Calu3 (cell line): ENCODE measurements at regions not wholly inside any gene's neighbourhood (a gene's known extent, or its start where the extent isn't known, plus 50 kb on each side); places are given as distances from the start of the nearest gene placed in this dataset.

Source experiments
- BruUV-seq: library from RNA; stranded (reverse); fragments of 400-500 nt; replicated peaks from 2 replicates; lab custom pipeline; 2021; lab: Mats Ljungman, UMichigan
- CTCF ChIA-PET: fragments of 300-600 bp; sonication (Branson Sonifier 250); formaldehyde crosslinking; loops from one replicate; lab custom pipeline; 2022; ENCODE audit warnings: antibody characterized with exemption; lab: Charles Lee
- DNase-seq: peaks from one replicate; pipeline ENCODE4 v3.0.0; 2022
- H3K27ac Mint-ChIP-seq: one replicate; pipeline ENCODE4 v1.8.0; 2022; ENCODE audit warnings: mixed read lengths; ENCODE audit not compliant: unreplicated experiment
- H3K27me3 Mint-ChIP-seq: one replicate; pipeline ENCODE4 v1.8.0; 2022; ENCODE audit warnings: mixed read lengths; ENCODE audit not compliant: unreplicated experiment
- H3K36me3 Mint-ChIP-seq: one replicate; pipeline ENCODE4 v1.8.0; 2022; ENCODE audit warnings: mild to moderate bottlenecking, moderate library complexity, mixed read lengths; ENCODE audit not compliant: insufficient read depth, unreplicated experiment
- H3K4me1 Mint-ChIP-seq: one replicate; pipeline ENCODE4 v1.8.0; 2022; ENCODE audit warnings: mild to moderate bottlenecking, low read depth, mixed read lengths; ENCODE audit not compliant: unreplicated experiment
- H3K4me3 Mint-ChIP-seq: one replicate; pipeline ENCODE4 v1.8.0; 2022; ENCODE audit warnings: mild to moderate bottlenecking, low read depth, moderate library complexity, mixed read lengths; ENCODE audit not compliant: unreplicated experiment
- H3K9me3 Mint-ChIP-seq: one replicate; pipeline ENCODE4 v1.8.0; 2022; ENCODE audit warnings: low read depth, mixed read lengths; ENCODE audit not compliant: unreplicated experiment
- CTCF ChIP-seq: fragments of 200-600 bp; IDR thresholded peaks from one replicate; pipeline ENCODE4 v1.8.0; 2022; ENCODE audit warnings: antibody characterized with exemption; ENCODE audit not compliant: unreplicated experiment
- intact Hi-C: fragments of 100-400 bp; cut with micrococcal nuclease; formaldehyde crosslinking; loops from one replicate; pipeline ENCODE4 v1.10.0; 2022; ENCODE audit not compliant: unreplicated experiment

DNA sequence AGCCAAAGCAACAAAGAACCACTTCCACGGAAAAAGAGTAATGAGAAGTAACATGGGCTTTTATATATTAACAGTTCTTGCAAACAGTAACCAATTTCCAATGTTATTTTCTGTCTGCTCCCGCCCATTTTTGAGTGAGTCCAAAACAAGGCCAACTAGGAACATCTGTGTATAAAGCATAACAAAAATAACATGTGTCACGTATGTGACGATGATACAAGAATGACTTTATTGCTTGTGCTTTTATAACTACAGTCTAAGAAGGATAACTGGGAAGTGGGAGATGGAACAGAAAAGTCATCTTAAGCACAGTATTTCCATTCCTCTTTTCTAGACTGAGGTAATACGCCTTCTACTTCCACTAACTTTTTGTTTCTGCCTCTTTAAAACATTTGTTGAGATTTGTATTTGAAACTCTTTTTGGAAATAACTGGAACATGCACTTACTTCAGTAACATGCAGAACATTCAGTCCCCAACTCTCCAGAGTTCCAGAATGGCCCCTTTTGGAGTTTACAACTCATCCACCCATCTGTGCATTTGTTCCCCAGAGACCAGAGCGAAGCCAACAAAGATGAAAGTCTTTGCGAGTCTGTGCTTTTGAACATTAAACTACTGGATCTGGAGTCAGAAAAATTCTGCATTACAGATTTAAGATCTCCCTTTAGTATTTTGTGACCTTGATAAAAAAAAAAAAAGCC, 143.0 kb upstream of the ZRANB2 start:
- Mint-ChIP-seq H3K4me3 (no peak overlapping the region), H3K4me1 (no peaks in the 10 kb centered on the region), H3K27ac (no peak overlapping the region), H3K9me3 (peaks cover 5% of the 10 kb centered on the region), H3K27me3 (no peaks in the 10 kb centered on the region), H3K36me3 (no peaks in the 10 kb centered on the region)
- DNase-seq: no peak
- BruUV-seq: no TSS peak
- intact Hi-C loops: no loop called here
- CTCF ChIA-PET: interaction anchor here (0.7 kb wide), 1 partner anchor 11 kb away, joined by 3 read pairs; no protein-coding TSS in a partner anchor
- TF ChIP-seq CTCF: no peak

DNA sequence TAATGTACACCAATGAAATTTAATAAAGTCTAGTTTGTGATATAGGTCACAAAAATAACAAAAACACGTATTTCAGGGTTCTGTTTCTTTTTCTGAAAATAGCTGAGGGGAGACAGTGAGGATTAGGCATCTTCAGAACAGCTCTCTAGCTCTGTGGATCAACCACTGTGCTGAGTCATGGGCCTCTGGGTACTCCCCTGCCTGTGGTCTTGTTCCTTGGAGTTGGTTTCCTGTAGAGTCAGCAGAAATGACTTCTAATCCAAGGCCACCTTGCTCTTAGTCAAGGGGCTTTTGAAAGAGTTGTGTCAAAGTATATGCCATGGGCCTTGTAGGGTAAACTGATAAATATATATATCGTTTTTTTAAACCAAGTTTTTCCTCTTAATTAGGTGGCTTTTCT, 141.8 kb upstream of the ZRANB2 start:
- no TSS peak for BruUV-seq
- intact Hi-C loops: no loop called here
- peaks cover 5% of the 10 kb centered on the region for H3K9me3 Mint-ChIP-seq
- DNase-seq: no peak
- H3K4me1 Mint-ChIP-seq: no peaks in the 10 kb centered on the region
- no peaks in the 10 kb centered on the region for H3K27me3 Mint-ChIP-seq
- no peak overlapping the region for H3K27ac Mint-ChIP-seq
- no peak overlapping the region for H3K4me3 Mint-ChIP-seq
- TF ChIP-seq CTCF: no peak
- H3K36me3 Mint-ChIP-seq: no peaks in the 10 kb centered on the region
- CTCF ChIA-PET: no interaction called here

DNA sequence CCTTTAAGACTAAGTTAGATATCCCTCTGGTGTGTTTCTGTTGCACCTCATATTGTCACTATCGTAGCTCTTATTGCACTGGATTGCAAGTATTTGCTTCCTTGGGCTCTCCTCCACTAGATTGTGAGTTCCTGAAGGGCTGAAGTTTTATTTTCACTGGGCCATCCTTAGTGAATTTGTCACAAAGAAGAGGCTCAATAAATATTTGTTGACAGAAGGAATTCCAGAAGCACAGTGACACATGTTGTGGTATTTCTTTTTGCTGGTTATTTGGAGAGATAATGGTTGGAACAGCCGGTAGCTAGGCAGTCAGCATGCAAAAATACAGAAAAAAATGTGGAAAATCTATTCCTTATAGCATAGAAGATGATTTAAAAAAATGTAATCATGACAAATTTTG, 129.9 kb upstream of the ZRANB2 start:
- DNase-seq: no peak
- Mint-ChIP-seq H3K27me3 (no peaks in the 10 kb centered on the region), H3K36me3 (no peaks in the 10 kb centered on the region), H3K4me1 (no peaks in the 10 kb centered on the region), H3K9me3 (peaks cover 5% of the 10 kb centered on the region), H3K27ac (no peak overlapping the region), H3K4me3 (no peak overlapping the region)
- TF ChIP-seq CTCF: no peak
- CTCF ChIA-PET: no interaction called here
- intact Hi-C loops: no loop called here
- no TSS peak for BruUV-seq

DNA sequence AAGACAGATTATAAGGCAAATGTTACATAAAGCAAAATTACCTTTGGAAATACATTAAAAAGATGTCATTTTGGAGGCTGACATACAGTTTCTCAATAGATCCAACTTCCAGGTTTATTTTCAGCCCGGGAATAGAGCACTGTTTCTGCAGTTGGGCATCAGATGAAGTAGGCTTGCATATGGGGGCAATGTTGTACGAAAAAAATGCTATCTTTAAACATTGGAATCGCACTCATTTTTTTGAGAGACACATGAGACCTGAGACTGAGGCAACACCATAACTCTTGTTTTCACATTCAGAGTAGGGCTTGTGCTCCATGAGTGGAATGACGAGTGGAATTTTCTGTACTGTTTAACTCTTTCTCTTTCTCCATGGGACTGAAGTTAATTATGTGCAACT, 122.4 kb upstream of the ZRANB2 start:
- H3K27ac Mint-ChIP-seq: no peak overlapping the region
- H3K4me3 Mint-ChIP-seq: no peak overlapping the region
- TF ChIP-seq CTCF: no peak
- H3K36me3 Mint-ChIP-seq: no peaks in the 10 kb centered on the region
- peaks cover 4% of the 10 kb centered on the region for H3K9me3 Mint-ChIP-seq
- no peak for DNase-seq
- H3K4me1 Mint-ChIP-seq: no peaks in the 10 kb centered on the region
- CTCF ChIA-PET: no interaction called here
- no peaks in the 10 kb centered on the region for H3K27me3 Mint-ChIP-seq
- intact Hi-C loops: no loop called here
- BruUV-seq: no TSS peak
